ENCODE measurements at regions not wholly inside any gene's neighbourhood (a gene's known extent, or its start where the extent isn't known, plus 50 kb on each side); places are given as distances from the start of the nearest gene placed in this dataset.

DNA sequence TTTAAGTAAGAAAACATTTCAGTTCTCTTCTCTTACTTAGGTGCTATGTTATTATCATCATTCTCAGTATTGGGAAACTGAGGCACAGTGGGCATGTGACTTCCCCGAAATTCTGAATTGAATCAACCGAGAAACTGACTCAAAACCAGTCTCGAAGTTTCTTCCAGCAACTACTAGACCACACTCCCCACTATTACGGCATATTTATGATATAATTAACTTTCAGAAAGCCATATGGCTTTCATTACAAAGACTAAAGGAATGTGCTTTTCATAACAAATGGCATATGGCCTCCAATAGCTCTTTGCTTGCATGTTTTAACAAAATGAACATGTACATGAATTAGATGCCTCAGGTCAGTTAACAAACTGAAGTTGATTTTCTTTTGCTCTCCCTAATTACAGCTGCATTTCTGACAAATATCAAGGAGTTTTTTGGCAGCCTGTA lies 182.9 kb upstream of the SLC38A2 start:
- no peak for TF ChIP-seq POLR2A (IDR thresholded peaks at IDR 0.05)
- TF ChIP-seq, protein P1, sequence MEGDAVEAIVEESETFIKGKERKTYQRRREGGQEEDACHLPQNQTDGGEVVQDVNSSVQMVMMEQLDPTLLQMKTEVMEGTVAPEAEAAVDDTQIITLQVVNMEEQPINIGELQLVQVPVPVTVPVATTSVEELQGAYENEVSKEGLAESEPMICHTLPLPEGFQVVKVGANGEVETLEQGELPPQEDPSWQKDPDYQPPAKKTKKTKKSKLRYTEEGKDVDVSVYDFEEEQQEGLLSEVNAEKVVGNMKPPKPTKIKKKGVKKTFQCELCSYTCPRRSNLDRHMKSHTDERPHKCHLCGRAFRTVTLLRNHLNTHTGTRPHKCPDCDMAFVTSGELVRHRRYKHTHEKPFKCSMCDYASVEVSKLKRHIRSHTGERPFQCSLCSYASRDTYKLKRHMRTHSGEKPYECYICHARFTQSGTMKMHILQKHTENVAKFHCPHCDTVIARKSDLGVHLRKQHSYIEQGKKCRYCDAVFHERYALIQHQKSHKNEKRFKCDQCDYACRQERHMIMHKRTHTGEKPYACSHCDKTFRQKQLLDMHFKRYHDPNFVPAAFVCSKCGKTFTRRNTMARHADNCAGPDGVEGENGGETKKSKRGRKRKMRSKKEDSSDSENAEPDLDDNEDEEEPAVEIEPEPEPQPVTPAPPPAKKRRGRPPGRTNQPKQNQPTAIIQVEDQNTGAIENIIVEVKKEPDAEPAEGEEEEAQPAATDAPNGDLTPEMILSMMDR (IDR thresholded peaks at IDR 0.05), result no peak
- H3K4me3 ChIP-seq, result no peak overlapping the region
- intact Hi-C loops (cut with DNase I), result no loop called here
- 90 to 93% methylated on average over 4 of the region's 4 CpGs for WGBS, 2 donors
- H3K27me3 ChIP-seq, result no peaks in the 10 kb centered on the region
- peaks cover 10% of the 10 kb centered on the region for H3K4me1 ChIP-seq
- ATAC-seq (no peak), DNase-seq (no peak)
- peak overlapping the region in 1 of 4 donors; percentile 7 for H3K27ac ChIP-seq
- H3K36me3 ChIP-seq (replicated peaks in 1 of 2; ENCODE audit: insufficient read depth in 1 of 2, low read depth in 2 of 2), result no peaks in the 10 kb centered on the region
- H3K9me3 ChIP-seq, result no peaks in the 10 kb centered on the region

DNA sequence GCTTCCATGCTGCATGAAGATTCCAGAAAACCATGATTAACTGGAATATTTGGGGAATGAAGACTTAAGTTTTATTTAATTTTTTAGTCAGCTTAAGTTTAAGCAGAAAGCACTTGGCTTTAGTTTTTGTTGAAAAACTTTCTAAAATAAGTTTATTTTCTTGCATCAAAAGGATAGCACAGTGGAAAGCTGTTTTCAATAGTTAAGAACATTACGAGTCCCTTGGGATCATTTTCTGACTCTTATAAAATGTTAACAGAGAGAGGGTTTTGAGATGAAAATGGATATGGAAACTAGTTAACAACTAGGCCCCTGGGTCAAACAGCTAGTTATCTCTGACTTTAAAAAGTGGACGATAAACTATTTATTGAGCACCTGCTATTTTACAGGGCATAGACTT lies 181.9 kb upstream of the SLC38A2 start:
- Histone ChIP-seq H3K9me3 (no peaks in the 10 kb centered on the region), H3K27ac (no peak overlapping the region), H3K4me1 (peaks cover 10% of the 10 kb centered on the region), H3K4me3 (no peak overlapping the region), H3K27me3 (no peaks in the 10 kb centered on the region), H3K36me3 (replicated peaks in 1 of 2; ENCODE audit: insufficient read depth in 1 of 2, low read depth in 2 of 2) (no peaks in the 10 kb centered on the region)
- ATAC-seq (no peak), DNase-seq (no peak)
- TF ChIP-seq, protein P1 (IDR thresholded peaks at IDR 0.05), result no peak
- 88 to 91% methylated on average over 2 of the region's 2 CpGs for WGBS, 2 donors
- intact Hi-C loops (cut with DNase I), result no loop called here

DNA sequence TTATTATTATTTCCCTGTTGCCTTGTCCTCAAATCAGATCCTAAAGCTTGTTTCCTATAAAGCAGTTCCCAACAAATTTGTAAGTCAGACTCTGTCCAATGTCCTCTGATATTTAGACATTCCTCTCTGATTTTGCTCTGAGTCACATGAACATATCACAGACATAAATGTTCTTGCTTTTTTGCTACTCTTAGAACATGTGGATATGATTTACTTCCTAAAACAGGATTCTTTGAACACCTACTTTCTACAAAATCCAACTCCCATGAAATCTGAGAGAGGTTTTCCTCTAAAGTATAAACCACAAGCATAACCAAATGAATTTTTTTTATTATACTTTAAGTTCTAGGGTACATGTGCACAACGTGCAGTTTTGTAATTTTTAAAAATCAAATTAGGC lies 181.3 kb upstream of the SLC38A2 start:
- peak overlapping the region in 1 of 4 donors; percentile 25 for H3K27ac ChIP-seq
- intact Hi-C loops (cut with DNase I), result no loop called here
- no peak for ATAC-seq
- H3K4me3 ChIP-seq, result no peak overlapping the region
- no peak for DNase-seq
- TF ChIP-seq, protein P1 (IDR thresholded peaks at IDR 0.05), result no peak
- no peak for TF ChIP-seq POLR2A (IDR thresholded peaks at IDR 0.05)
- H3K27me3 ChIP-seq, result no peaks in the 10 kb centered on the region
- 83 to 88% methylated on average over 1 of the region's 1 CpG for WGBS, 2 donors
- H3K4me1 ChIP-seq, result peaks cover 10% of the 10 kb centered on the region
- no peaks in the 10 kb centered on the region for H3K36me3 ChIP-seq (replicated peaks in 1 of 2; ENCODE audit: insufficient read depth in 1 of 2, low read depth in 2 of 2)
- H3K9me3 ChIP-seq, result no peaks in the 10 kb centered on the region

DNA sequence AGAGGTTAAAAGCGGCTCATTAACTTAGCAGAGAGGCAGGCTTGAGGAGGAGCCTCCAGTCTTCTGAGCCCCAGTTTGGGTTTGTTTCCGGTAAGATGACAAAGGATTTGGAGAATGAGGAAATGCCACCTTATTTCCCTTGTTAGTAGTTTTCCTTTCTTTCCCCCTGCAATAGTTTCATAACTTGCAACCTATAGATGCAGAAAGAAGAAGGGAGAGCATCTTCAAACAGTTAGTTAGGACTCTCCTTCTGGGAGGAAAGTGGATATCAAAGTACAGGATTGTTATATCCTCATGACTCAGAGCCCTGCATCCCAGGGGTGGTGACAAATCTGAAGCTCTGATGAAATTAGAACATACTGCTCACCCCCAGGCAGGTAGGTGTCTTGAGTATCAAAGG lies 180.7 kb upstream of the SLC38A2 start:
- no peak for ATAC-seq
- Histone ChIP-seq H3K27ac (no peak overlapping the region), H3K36me3 (replicated peaks in 1 of 2; ENCODE audit: insufficient read depth in 1 of 2, low read depth in 2 of 2) (no peaks in the 10 kb centered on the region), H3K4me1 (peaks cover 10% of the 10 kb centered on the region), H3K4me3 (no peak overlapping the region), H3K9me3 (no peaks in the 10 kb centered on the region), H3K27me3 (no peaks in the 10 kb centered on the region)
- no peak for TF ChIP-seq POLR2A (IDR thresholded peaks at IDR 0.05)
- TF ChIP-seq, protein P1 (IDR thresholded peaks at IDR 0.05), result no peak
- intact Hi-C loops (cut with DNase I), result no loop called here
- 85 to 95% methylated on average over 2 of the region's 2 CpGs for WGBS, 2 donors
- no peak for DNase-seq

DNA sequence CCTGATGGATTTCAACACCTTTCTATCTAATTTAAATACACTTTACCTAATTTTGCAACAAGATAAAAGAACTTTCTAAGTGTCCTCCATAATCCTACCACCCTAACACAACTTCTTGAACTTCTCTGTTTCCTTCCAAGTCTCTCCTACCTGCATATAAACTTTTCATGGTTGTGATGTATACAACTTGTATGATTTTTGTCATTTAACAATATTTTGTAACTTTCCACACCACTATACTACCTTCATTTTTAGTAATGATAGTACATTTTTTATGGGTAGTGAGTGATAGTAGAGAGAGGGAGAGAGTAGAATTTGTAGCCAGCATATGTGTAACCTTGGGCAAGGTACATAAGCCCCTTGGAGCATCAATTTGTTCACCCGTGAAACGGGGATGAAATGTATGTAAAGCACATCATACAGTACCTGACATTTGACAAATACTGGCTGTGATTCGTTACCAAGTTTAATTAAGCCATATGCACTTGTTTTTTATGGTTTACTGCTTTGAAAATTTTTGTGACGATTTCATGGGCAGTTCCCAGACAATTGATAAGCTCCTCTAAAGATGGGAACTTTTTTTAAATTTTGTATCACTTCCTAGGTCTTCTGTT lies 177.8 kb upstream of the SLC38A2 start:
- no peaks in the 10 kb centered on the region for H3K36me3 ChIP-seq (replicated peaks in 1 of 2; ENCODE audit: insufficient read depth in 1 of 2, low read depth in 2 of 2)
- no peak for DNase-seq
- TF ChIP-seq POLR2A (IDR thresholded peaks at IDR 0.05), result no peak
- TF ChIP-seq, protein P1 (IDR thresholded peaks at IDR 0.05), result no peak
- H3K27me3 ChIP-seq, result no peaks in the 10 kb centered on the region
- no peak overlapping the region for H3K4me3 ChIP-seq
- 93 to 96% methylated on average over 4 of the region's 4 CpGs for WGBS, 2 donors
- no peak overlapping the region for H3K27ac ChIP-seq
- intact Hi-C loops (cut with DNase I), result no loop called here
- H3K9me3 ChIP-seq, result no peaks in the 10 kb centered on the region
- no peak for ATAC-seq
- H3K4me1 ChIP-seq, result peaks cover 1% of the 10 kb centered on the region

Data from body of pancreas (tissue), 4 donors.